ENCODE measurements at regions not wholly inside any gene's neighbourhood (a gene's known extent, or its start where the extent isn't known, plus 50 kb on each side); places are given as distances from the start of the nearest gene placed in this dataset.

GRCh38 chr13:106295971-106296370, 239.5 kb downstream of the EFNB2 start:
- no peaks in the 10 kb centered on the region for H3K27me3 Mint-ChIP-seq (ENCODE audit: low read depth)
- H3K36me3 Mint-ChIP-seq (ENCODE audit: low read depth) = no peaks in the 10 kb centered on the region
- TF ChIP-seq, protein P1, sequence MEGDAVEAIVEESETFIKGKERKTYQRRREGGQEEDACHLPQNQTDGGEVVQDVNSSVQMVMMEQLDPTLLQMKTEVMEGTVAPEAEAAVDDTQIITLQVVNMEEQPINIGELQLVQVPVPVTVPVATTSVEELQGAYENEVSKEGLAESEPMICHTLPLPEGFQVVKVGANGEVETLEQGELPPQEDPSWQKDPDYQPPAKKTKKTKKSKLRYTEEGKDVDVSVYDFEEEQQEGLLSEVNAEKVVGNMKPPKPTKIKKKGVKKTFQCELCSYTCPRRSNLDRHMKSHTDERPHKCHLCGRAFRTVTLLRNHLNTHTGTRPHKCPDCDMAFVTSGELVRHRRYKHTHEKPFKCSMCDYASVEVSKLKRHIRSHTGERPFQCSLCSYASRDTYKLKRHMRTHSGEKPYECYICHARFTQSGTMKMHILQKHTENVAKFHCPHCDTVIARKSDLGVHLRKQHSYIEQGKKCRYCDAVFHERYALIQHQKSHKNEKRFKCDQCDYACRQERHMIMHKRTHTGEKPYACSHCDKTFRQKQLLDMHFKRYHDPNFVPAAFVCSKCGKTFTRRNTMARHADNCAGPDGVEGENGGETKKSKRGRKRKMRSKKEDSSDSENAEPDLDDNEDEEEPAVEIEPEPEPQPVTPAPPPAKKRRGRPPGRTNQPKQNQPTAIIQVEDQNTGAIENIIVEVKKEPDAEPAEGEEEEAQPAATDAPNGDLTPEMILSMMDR (IDR thresholded peaks at IDR 0.05) = no peak
- no peak overlapping the region for H3K27ac Mint-ChIP-seq (ENCODE audit: unreplicated experiment)
- peaks cover 3% of the 10 kb centered on the region for H3K4me1 Mint-ChIP-seq (ENCODE audit: low read depth)
- no peak overlapping the region for H3K4me3 Mint-ChIP-seq (ENCODE audit: unreplicated experiment)
- peaks cover 5% of the 10 kb centered on the region for H3K9me3 Mint-ChIP-seq (ENCODE audit: low read depth)
- no peak for DNase-seq (ENCODE audit: low spot score)

DNA sequence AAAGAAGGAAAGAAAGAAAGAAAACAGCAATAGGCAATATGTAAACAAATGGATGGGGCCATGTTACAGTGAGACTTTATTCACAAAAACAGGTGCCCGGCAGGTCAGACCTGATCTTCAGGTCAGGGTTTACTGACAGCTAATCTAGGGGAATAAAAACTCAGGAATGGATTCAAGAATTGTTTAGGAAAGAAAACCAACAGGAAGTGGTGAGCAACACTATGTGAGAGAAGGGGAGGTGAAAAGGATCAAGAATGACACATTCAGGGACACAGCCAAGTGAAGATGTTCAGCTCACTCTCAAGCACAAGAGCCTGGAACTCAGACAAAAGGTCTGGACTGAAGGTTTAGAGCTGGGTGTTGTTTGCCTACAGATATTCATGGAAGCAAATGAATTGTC, 244.5 kb downstream of the EFNB2 start:
- Mint-ChIP-seq H3K27ac (ENCODE audit: unreplicated experiment) (no peak overlapping the region), H3K4me1 (ENCODE audit: low read depth) (peaks cover 4% of the 10 kb centered on the region), H3K36me3 (ENCODE audit: low read depth) (no peaks in the 10 kb centered on the region), H3K27me3 (ENCODE audit: low read depth) (no peaks in the 10 kb centered on the region), H3K9me3 (ENCODE audit: low read depth) (no peaks in the 10 kb centered on the region), H3K4me3 (ENCODE audit: unreplicated experiment) (no peak overlapping the region)
- TF ChIP-seq, protein P1 (IDR thresholded peaks at IDR 0.05) = no peak
- DNase-seq (ENCODE audit: low spot score) = no peak

GRCh38 chr13:106287351-106287750, 248.1 kb downstream of the EFNB2 start:
- H3K27ac Mint-ChIP-seq (ENCODE audit: unreplicated experiment) = no peak overlapping the region

GRCh38 chr13:106286811-106287210, 248.7 kb downstream of the EFNB2 start:
- TF ChIP-seq, protein P1 (IDR thresholded peaks at IDR 0.05) = no peak
- H3K27ac Mint-ChIP-seq (ENCODE audit: unreplicated experiment) = no peak overlapping the region
- H3K4me3 Mint-ChIP-seq (ENCODE audit: unreplicated experiment) = no peak overlapping the region
- DNase-seq (ENCODE audit: low spot score) = no peak
- H3K27me3 Mint-ChIP-seq (ENCODE audit: low read depth) = no peaks in the 10 kb centered on the region
- peaks cover 6% of the 10 kb centered on the region for H3K9me3 Mint-ChIP-seq (ENCODE audit: low read depth)
- H3K36me3 Mint-ChIP-seq (ENCODE audit: low read depth) = no peaks in the 10 kb centered on the region
- H3K4me1 Mint-ChIP-seq (ENCODE audit: low read depth) = peaks cover 16% of the 10 kb centered on the region

More at GRCh38 chr13:106287351-106287750, 248.1 kb downstream of the EFNB2 start:
- peaks cover 16% of the 10 kb centered on the region for H3K4me1 Mint-ChIP-seq (ENCODE audit: low read depth)
- no peak overlapping the region for H3K4me3 Mint-ChIP-seq (ENCODE audit: unreplicated experiment)
- H3K36me3 Mint-ChIP-seq (ENCODE audit: low read depth) = no peaks in the 10 kb centered on the region
- TF ChIP-seq, protein P1 (IDR thresholded peaks at IDR 0.05) = no peak
- no peaks in the 10 kb centered on the region for H3K27me3 Mint-ChIP-seq (ENCODE audit: low read depth)
- DNase-seq (ENCODE audit: low spot score) = no peak
- peaks cover 2% of the 10 kb centered on the region for H3K9me3 Mint-ChIP-seq (ENCODE audit: low read depth)

GRCh38 chr13:106284358-106284757, 251.1 kb downstream of the EFNB2 start:
- TF ChIP-seq, protein P1 (IDR thresholded peaks at IDR 0.05) = no peak
- DNase-seq (ENCODE audit: low spot score) = no peak
- Mint-ChIP-seq H3K27me3 (ENCODE audit: low read depth) (no peaks in the 10 kb centered on the region), H3K36me3 (ENCODE audit: low read depth) (no peaks in the 10 kb centered on the region), H3K4me1 (ENCODE audit: low read depth) (peaks cover 11% of the 10 kb centered on the region), H3K4me3 (ENCODE audit: unreplicated experiment) (no peak overlapping the region), H3K9me3 (ENCODE audit: low read depth) (peaks cover 6% of the 10 kb centered on the region), H3K27ac (ENCODE audit: unreplicated experiment) (no peak overlapping the region)

Data from chondrocyte (in vitro differentiated cells).